Nephron progenitor cell (in vitro differentiated cells): ENCODE measurements at regions not wholly inside any gene's neighbourhood (a gene's known extent, or its start where the extent isn't known, plus 50 kb on each side); places are given as distances from the start of the nearest gene placed in this dataset.

Source experiments
- DNase-seq: peaks from one replicate; pipeline ENCODE4 v3.0.0; 2021
- H3K27ac Mint-ChIP-seq: 2 replicates; pipeline ENCODE4 v1.8.0; 2021; ENCODE audit warnings: mild to moderate bottlenecking, moderate library complexity, mixed read lengths
- H3K27me3 Mint-ChIP-seq: 2 replicates; pipeline ENCODE4 v1.8.0; 2021; ENCODE audit warnings: mild to moderate bottlenecking, low read depth, mixed read lengths; ENCODE audit not compliant: poor library complexity
- H3K36me3 Mint-ChIP-seq: 2 replicates; pipeline ENCODE4 v1.8.0; 2021; ENCODE audit warnings: low read depth, mixed read lengths
- H3K4me1 Mint-ChIP-seq: 2 replicates; pipeline ENCODE4 v1.8.0; 2021; ENCODE audit warnings: mixed read lengths
- H3K4me3 Mint-ChIP-seq: 2 replicates; pipeline ENCODE4 v1.8.0; 2021; ENCODE audit warnings: mild to moderate bottlenecking, moderate library complexity, mixed read lengths
- H3K9me3 Mint-ChIP-seq: 2 replicates; pipeline ENCODE4 v1.8.0; 2021; ENCODE audit warnings: mild to moderate bottlenecking, moderate library complexity, mixed read lengths
- TF ChIP-seq, protein P1 (sequence below): fragments of 200-600 bp; sonication (generic); IDR thresholded peaks from 2 replicates; pipeline ENCODE4 v1.5.0; 2021; ENCODE audit warnings: antibody characterized with exemption

DNA sequence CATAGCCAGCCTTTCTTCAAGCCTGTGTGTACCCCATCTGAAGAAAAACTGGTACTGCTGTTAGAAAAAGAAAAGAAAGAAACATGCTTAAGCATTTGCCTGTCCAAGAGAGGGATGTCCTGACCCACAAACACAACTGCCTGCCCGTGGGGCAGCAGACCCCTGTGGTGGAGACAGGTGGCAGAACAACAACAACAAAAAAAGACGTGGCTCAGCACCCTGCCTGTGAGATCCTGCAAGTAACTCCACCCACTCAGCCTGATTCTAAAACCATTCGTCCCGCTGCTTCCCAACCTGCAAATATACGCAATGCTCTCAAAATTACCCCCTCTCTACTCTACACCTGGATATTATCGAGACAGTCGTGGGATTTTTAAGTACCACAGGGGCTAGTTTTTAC is 64.9 kb upstream of the ZDHHC17 start:
- no peaks in the 10 kb centered on the region for H3K36me3 Mint-ChIP-seq
- no peaks in the 10 kb centered on the region for H3K27me3 Mint-ChIP-seq
- peak overlapping the region; percentile 8 for H3K4me3 Mint-ChIP-seq
- peaks cover 52% of the 10 kb centered on the region for H3K4me1 Mint-ChIP-seq
- TF ChIP-seq, protein P1, sequence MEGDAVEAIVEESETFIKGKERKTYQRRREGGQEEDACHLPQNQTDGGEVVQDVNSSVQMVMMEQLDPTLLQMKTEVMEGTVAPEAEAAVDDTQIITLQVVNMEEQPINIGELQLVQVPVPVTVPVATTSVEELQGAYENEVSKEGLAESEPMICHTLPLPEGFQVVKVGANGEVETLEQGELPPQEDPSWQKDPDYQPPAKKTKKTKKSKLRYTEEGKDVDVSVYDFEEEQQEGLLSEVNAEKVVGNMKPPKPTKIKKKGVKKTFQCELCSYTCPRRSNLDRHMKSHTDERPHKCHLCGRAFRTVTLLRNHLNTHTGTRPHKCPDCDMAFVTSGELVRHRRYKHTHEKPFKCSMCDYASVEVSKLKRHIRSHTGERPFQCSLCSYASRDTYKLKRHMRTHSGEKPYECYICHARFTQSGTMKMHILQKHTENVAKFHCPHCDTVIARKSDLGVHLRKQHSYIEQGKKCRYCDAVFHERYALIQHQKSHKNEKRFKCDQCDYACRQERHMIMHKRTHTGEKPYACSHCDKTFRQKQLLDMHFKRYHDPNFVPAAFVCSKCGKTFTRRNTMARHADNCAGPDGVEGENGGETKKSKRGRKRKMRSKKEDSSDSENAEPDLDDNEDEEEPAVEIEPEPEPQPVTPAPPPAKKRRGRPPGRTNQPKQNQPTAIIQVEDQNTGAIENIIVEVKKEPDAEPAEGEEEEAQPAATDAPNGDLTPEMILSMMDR = no peak
- DNase-seq = no peak
- no peaks in the 10 kb centered on the region for H3K9me3 Mint-ChIP-seq
- H3K27ac Mint-ChIP-seq = peak overlapping the region; percentile 31

DNA sequence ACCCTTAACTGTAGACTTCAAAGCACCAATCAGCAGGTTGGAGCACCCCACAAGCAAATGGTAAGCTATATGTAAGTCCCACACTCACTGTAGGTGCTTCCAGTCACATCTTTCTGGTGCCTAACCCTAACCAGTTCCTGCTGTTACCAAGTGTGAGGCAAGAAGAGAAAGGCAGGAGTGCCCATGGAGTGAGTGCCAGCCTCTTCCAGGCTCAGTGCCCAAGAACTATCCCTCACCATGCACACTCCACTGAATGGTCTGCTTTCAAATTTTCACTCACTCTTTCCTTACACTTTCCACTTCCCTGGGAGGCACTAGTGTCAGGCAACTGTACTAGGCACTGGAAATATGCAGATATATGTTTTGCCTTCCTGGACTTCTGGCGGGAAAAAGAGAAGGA is 62.2 kb upstream of the ZDHHC17 start:
- Mint-ChIP-seq H3K4me1 (peaks cover 49% of the 10 kb centered on the region), H3K27ac (no peak overlapping the region), H3K4me3 (no peak overlapping the region), H3K27me3 (no peaks in the 10 kb centered on the region), H3K36me3 (no peaks in the 10 kb centered on the region), H3K9me3 (no peaks in the 10 kb centered on the region)
- no peak for DNase-seq
- TF ChIP-seq, protein P1 = no peak

DNA sequence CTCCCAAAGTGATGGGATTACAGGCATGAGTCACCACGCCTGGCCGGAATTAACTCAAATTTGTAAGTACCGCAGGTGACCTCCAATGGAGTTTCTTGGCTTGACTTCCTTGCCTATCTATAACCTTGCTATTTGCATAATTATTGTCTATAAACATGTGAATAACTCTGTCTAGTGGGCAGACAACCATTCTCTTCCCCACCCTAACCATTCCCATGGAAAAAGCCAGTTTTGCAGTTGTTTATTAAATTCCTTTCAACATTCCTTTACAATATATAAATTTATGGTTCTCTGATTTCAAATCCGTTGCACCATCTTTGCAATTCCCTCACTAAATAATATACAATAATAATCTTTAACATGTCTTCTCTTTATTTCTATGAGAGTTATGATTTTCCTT is 61.0 kb upstream of the ZDHHC17 start:
- TF ChIP-seq, protein P1 = no peak

DNA sequence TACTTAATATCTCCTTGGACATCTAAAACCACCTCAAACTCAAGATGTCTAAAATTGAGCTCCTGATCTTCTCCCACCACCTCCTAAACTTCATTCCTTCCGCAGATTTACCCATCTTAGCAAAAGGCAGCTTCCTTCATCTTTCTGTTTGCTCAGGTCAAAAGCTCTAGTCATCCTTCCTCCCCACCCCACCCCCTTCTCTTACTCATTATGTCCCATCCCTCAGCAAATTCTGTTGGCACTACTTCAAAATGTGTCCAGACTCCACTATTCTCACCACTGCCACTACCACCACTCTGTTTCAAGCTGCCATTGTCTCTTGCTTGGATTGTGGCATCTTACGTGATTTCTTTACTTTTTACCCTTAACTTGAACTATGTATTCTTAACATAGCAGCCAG is 59.2 kb upstream of the ZDHHC17 start:
- TF ChIP-seq, protein P1 = no peak
- no peaks in the 10 kb centered on the region for H3K27me3 Mint-ChIP-seq
- H3K36me3 Mint-ChIP-seq = no peaks in the 10 kb centered on the region
- DNase-seq = no peak
- peaks cover 33% of the 10 kb centered on the region for H3K4me1 Mint-ChIP-seq
- H3K9me3 Mint-ChIP-seq = no peaks in the 10 kb centered on the region
- H3K27ac Mint-ChIP-seq = no peak overlapping the region
- H3K4me3 Mint-ChIP-seq = no peak overlapping the region

More for the DNA sequence above, 61.0 kb upstream of the ZDHHC17 start:
- DNase-seq = no peak
- no peaks in the 10 kb centered on the region for H3K27me3 Mint-ChIP-seq
- no peak overlapping the region for H3K4me3 Mint-ChIP-seq
- H3K36me3 Mint-ChIP-seq = no peaks in the 10 kb centered on the region
- H3K27ac Mint-ChIP-seq = no peak overlapping the region
- H3K9me3 Mint-ChIP-seq = no peaks in the 10 kb centered on the region
- peaks cover 49% of the 10 kb centered on the region for H3K4me1 Mint-ChIP-seq

DNA sequence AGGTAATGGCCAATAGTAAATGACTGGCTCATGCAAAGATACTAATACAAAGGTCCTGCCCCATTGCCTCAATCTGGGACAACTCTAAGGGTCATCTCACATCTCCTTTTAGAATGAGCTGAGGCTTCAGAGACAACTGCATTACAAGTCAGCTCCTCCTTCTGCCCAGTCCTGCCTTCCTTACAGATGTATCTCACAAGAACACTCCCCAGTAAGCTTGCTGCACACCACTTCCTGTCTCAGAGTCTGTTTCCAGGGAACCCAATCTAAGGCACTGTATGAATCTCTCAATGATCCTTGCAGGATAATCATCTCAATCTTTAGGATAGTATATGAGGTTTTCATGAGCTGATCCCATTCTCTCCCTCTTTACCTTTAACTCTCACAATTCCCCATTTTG is 57.8 kb upstream of the ZDHHC17 start:
- Mint-ChIP-seq H3K27ac (no peak overlapping the region), H3K27me3 (no peaks in the 10 kb centered on the region), H3K9me3 (no peaks in the 10 kb centered on the region), H3K36me3 (no peaks in the 10 kb centered on the region), H3K4me3 (no peak overlapping the region), H3K4me1 (peaks cover 29% of the 10 kb centered on the region)
- TF ChIP-seq, protein P1 = no peak
- no peak for DNase-seq

DNA sequence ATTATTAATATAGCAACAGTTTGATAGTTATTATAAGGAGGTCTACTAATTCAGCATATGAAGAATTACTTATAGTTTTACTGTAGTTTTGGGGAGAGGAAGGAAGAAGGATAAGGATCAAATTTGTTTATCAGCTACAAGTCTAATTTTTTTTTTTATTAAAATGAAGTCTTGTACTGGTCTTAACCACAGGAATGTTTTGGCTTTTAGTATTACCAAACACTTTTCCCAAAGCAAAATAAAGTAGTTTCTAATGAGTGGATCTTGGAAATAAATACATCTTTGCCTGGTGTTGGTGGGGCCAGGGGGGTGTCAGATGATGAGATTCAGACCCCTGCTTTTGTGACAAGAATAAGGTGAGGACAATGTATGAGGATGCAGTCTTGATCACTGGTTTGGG is 57.2 kb upstream of the ZDHHC17 start:
- no peaks in the 10 kb centered on the region for H3K9me3 Mint-ChIP-seq
- H3K27ac Mint-ChIP-seq = no peak overlapping the region
- TF ChIP-seq, protein P1 = no peak
- no peak overlapping the region for H3K4me3 Mint-ChIP-seq
- no peaks in the 10 kb centered on the region for H3K36me3 Mint-ChIP-seq
- no peaks in the 10 kb centered on the region for H3K27me3 Mint-ChIP-seq
- no peak for DNase-seq
- peaks cover 29% of the 10 kb centered on the region for H3K4me1 Mint-ChIP-seq
